NT2/D1 (cell line): ENCODE measurements at regions not wholly inside any gene's neighbourhood (a gene's known extent, or its start where the extent isn't known, plus 50 kb on each side); places are given as distances from the start of the nearest gene placed in this dataset.

Experiments used
- DNase-seq: peaks from one replicate; pipeline ENCODE4 v3.0.0-alpha.2; 2011; ENCODE audit warnings: low read depth, low spot score
- H3K27me3 ChIP-seq: 2 replicates; pipeline ENCODE4 v1.6.0; 2011; ENCODE audit warnings: mild to moderate bottlenecking; ENCODE audit not compliant: insufficient read length, insufficient read depth
- H3K36me3 ChIP-seq: 2 replicates; pipeline ENCODE4 v1.6.1; 2011; ENCODE audit warnings: mild to moderate bottlenecking, low read length, mixed read lengths; ENCODE audit not compliant: insufficient read depth, insufficient read length
- H3K4me1 ChIP-seq: 2 replicates; pipeline ENCODE4 v1.5.1; 2011; ENCODE audit not compliant: insufficient read depth, insufficient read length
- H3K4me3 ChIP-seq: 2 replicates; pipeline ENCODE4 v1.5.1; 2011; ENCODE audit warnings: low read depth; ENCODE audit not compliant: insufficient read length
- H3K9ac ChIP-seq: 2 replicates; pipeline ENCODE4 v1.6.0; 2011; ENCODE audit warnings: low read depth; ENCODE audit not compliant: insufficient read length
- H3K9me3 ChIP-seq: 2 replicates; pipeline ENCODE4 v1.5.1; 2011; ENCODE audit warnings: mild to moderate bottlenecking, low read length; ENCODE audit not compliant: insufficient read depth
- SUZ12 ChIP-seq: IDR thresholded peaks from 2 replicates; pipeline ENCODE4 v1.6.1; 2011; ENCODE audit not compliant: insufficient read length, insufficient read depth; ENCODE audit errors: extremely low read depth
- YY1 ChIP-seq: IDR thresholded peaks from 2 replicates; pipeline ENCODE4 v1.6.1; 2011; ENCODE audit not compliant: insufficient read length, insufficient read depth
- ZNF274 ChIP-seq: IDR thresholded peaks from 2 replicates; pipeline ENCODE4 v1.6.1; 2011; ENCODE audit warnings: mild to moderate bottlenecking, low read depth, low read length

GRCh38 chr15:66839506-66840112, 137.6 kb downstream of the SMAD6 start:
- H3K4me3 ChIP-seq = no peak overlapping the region
- peaks cover 8% of the 10 kb centered on the region for H3K36me3 ChIP-seq
- H3K27me3 ChIP-seq = peaks cover 38% of the 10 kb centered on the region
- TF ChIP-seq SUZ12 (no peak), ZNF274 (no peak), YY1 (no peak)
- DNase-seq = no peak
- no peak overlapping the region for H3K9ac ChIP-seq
- H3K9me3 ChIP-seq = no peaks in the 10 kb centered on the region
- H3K4me1 ChIP-seq = peaks cover 16% of the 10 kb centered on the region

GRCh38 chr15:66840615-66841390, 138.8 kb downstream of the SMAD6 start:
- Histone ChIP-seq H3K36me3 (peaks cover 13% of the 10 kb centered on the region), H3K4me3 (no peak overlapping the region), H3K27me3 (peaks cover 38% of the 10 kb centered on the region), H3K4me1 (peaks cover 9% of the 10 kb centered on the region), H3K9ac (no peak overlapping the region), H3K9me3 (no peaks in the 10 kb centered on the region)
- no peak for TF ChIP-seq ZNF274
- no peak for TF ChIP-seq SUZ12
- TF ChIP-seq YY1 = no peak
- DNase-seq = no peak

GRCh38 chr15:66841953-66842681, 140.1 kb downstream of the SMAD6 start:
- peak overlapping the region; percentile 30 for H3K4me3 ChIP-seq
- no peaks in the 10 kb centered on the region for H3K9me3 ChIP-seq
- TF ChIP-seq YY1 (no peak), ZNF274 (no peak), SUZ12 (no peak)

GRCh38 chr15:66842710-66843441, 140.8 kb downstream of the SMAD6 start:
- Histone ChIP-seq H3K27me3 (peaks cover 38% of the 10 kb centered on the region), H3K9me3 (no peaks in the 10 kb centered on the region), H3K36me3 (peaks cover 13% of the 10 kb centered on the region), H3K4me1 (peaks cover 7% of the 10 kb centered on the region), H3K9ac (no peak overlapping the region), H3K4me3 (peak overlapping the region; percentile 8)
- TF ChIP-seq ZNF274 (no peak), SUZ12 (no peak), YY1 (no peak)
- no peak for DNase-seq

More at GRCh38 chr15:66841953-66842681, 140.1 kb downstream of the SMAD6 start:
- H3K27me3 ChIP-seq = peaks cover 38% of the 10 kb centered on the region
- H3K4me1 ChIP-seq = peaks cover 7% of the 10 kb centered on the region
- peaks cover 13% of the 10 kb centered on the region for H3K36me3 ChIP-seq
- DNase-seq = no peak
- H3K9ac ChIP-seq = peak overlapping the region; percentile 62

- H3K9me3 ChIP-seq = no peaks in the 10 kb centered on the region
- H3K4me1 ChIP-seq = peaks cover 7% of the 10 kb centered on the region
- DNase-seq = no peak
- TF ChIP-seq ZNF274 = no peak
- no peak for TF ChIP-seq YY1
- H3K9ac ChIP-seq = no peak overlapping the region
- peaks cover 38% of the 10 kb centered on the region for H3K27me3 ChIP-seq
- peaks cover 13% of the 10 kb centered on the region for H3K36me3 ChIP-seq
- H3K4me3 ChIP-seq = no peak overlapping the region
These were observed 141.5 kb downstream of the SMAD6 start for GRCh38 chr15:66843581-66843980.

- Histone ChIP-seq H3K9me3 (no peaks in the 10 kb centered on the region), H3K4me3 (no peak overlapping the region), H3K36me3 (peaks cover 13% of the 10 kb centered on the region), H3K27me3 (peaks cover 38% of the 10 kb centered on the region), H3K4me1 (peaks cover 7% of the 10 kb centered on the region), H3K9ac (no peak overlapping the region)
- DNase-seq = no peak
- no peak for TF ChIP-seq YY1
- TF ChIP-seq ZNF274 = no peak
- TF ChIP-seq SUZ12 = no peak
These were observed 142.2 kb downstream of the SMAD6 start for GRCh38 chr15:66844041-66844746.
